Karpas-422 (cell line): ENCODE measurements at regions not wholly inside any gene's neighbourhood (a gene's known extent, or its start where the extent isn't known, plus 50 kb on each side); places are given as distances from the start of the nearest gene placed in this dataset.

Source experiments
- DNase-seq: peaks from one replicate; pipeline ENCODE4 v3.0.0-alpha.2; 2015
- H2AFZ ChIP-seq: fragments of 200-600 bp; sonication (generic); 2 replicates; pipeline ENCODE4 v1.6.1; 2014; ENCODE audit warnings: antibody characterized with exemption, low read length, mixed read lengths
- H3K27ac ChIP-seq: fragments of 200-600 bp; sonication (generic); 2 replicates; pipeline ENCODE4 v1.5.1; 2014; ENCODE audit warnings: mild to moderate bottlenecking, low read length, moderate library complexity
- H3K27me3 ChIP-seq: fragments of 200-600 bp; sonication (generic); 2 replicates; pipeline ENCODE4 v1.6.1; 2014; ENCODE audit warnings: low read length, mixed read lengths
- H3K36me3 ChIP-seq: fragments of 200-600 bp; sonication (generic); 2 replicates; pipeline ENCODE4 v1.6.1; 2014; ENCODE audit warnings: low read length, mixed read lengths; ENCODE audit not compliant: insufficient read depth
- H3K4me1 ChIP-seq: fragments of 200-600 bp; sonication (generic); 2 replicates; pipeline ENCODE4 v1.6.1; 2014; ENCODE audit warnings: mild to moderate bottlenecking, low read length, mixed read lengths
- H3K4me2 ChIP-seq: fragments of 200-600 bp; sonication (generic); 2 replicates; pipeline ENCODE4 v1.6.1; 2014; ENCODE audit warnings: low read length, low read depth, mild to moderate bottlenecking; ENCODE audit not compliant: poor library complexity, severe bottlenecking
- H3K4me3 ChIP-seq: fragments of 200-600 bp; sonication (generic); 2 replicates; pipeline ENCODE4 v1.5.1; 2014; ENCODE audit warnings: mild to moderate bottlenecking, antibody characterized with exemption, low read length, mixed read lengths
- H3K79me2 ChIP-seq: fragments of 200-600 bp; sonication (generic); 2 replicates; pipeline ENCODE4 v1.6.1; 2014; ENCODE audit warnings: mild to moderate bottlenecking, low read length, mixed read lengths
- H3K9ac ChIP-seq: fragments of 200-600 bp; sonication (generic); 2 replicates; pipeline ENCODE4 v1.6.0; 2014; ENCODE audit warnings: low read length
- H3K9me2 ChIP-seq: fragments of 200-600 bp; sonication (generic), shearing (Covaris generic); replicated peaks from 2 replicates; pipeline ENCODE4 v1.6.0; 2014; ENCODE audit warnings: mild to moderate bottlenecking, low read length, moderate library complexity; ENCODE audit not compliant: insufficient read depth
- H3K9me3 ChIP-seq: fragments of 300-700, 200-600 bp; sonication (generic); 2 replicates; pipeline ENCODE4 v1.6.1; 2014; ENCODE audit warnings: low read length, mixed read lengths
- H4K20me1 ChIP-seq: fragments of 200-600 bp; sonication (generic); 2 replicates; pipeline ENCODE4 v1.6.1; 2014; ENCODE audit warnings: mild to moderate bottlenecking, antibody characterized with exemption, low read length, low read depth; ENCODE audit not compliant: insufficient read depth

DNA sequence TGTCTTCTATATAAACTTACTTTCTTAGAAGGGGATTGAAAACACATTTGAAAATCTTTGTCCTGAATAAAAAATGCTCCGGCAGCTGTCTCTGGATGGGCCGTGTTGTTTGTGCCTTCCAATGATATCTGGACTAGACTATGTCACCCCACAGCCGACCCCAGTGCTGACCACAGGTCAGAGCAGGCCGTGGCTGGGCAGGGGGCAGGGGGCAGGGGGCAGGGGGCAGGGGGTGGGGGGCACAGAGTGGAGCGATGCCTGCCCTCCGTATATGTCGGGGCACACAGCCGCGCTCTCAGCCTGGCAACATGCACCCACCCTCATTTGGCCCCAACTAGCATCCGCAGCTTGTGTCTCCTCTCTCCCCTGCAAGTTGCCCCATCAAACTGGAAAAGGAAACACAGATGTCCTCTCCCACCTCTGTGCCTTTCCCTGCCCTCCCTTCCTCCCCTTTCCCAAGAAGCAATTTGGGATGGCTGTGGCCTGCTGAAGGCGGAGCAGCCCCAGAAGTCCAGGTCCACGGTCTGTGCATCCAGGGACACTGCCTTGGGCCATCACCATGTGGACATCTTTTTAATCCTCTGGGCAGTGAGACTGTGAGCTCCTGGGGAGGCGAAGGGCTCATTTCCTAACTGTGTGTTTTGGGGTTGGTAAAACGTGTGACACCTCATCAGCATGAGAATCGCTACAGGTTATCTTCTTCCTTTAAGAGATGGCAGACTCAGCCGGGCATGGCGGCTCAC, 295.7 kb upstream of the RTL1 start:
- H3K36me3 ChIP-seq = no peaks in the 10 kb centered on the region
- H2AFZ ChIP-seq = no peak overlapping the region
- no peak overlapping the region for H3K4me2 ChIP-seq
- 0 out of 2 replicates have a peak, but pooled peaks cover 3% of the 10 kb centered on the region for H4K20me1 ChIP-seq
- no peaks in the 10 kb centered on the region for H3K79me2 ChIP-seq
- H3K9me2 ChIP-seq = no peaks in the 10 kb centered on the region
- no peak overlapping the region for H3K27ac ChIP-seq
- H3K4me1 ChIP-seq = no peaks in the 10 kb centered on the region
- no peaks in the 10 kb centered on the region for H3K27me3 ChIP-seq
- no peak for DNase-seq
- no peaks in the 10 kb centered on the region for H3K9me3 ChIP-seq
- no peak overlapping the region for H3K9ac ChIP-seq
- no peak overlapping the region for H3K4me3 ChIP-seq

DNA sequence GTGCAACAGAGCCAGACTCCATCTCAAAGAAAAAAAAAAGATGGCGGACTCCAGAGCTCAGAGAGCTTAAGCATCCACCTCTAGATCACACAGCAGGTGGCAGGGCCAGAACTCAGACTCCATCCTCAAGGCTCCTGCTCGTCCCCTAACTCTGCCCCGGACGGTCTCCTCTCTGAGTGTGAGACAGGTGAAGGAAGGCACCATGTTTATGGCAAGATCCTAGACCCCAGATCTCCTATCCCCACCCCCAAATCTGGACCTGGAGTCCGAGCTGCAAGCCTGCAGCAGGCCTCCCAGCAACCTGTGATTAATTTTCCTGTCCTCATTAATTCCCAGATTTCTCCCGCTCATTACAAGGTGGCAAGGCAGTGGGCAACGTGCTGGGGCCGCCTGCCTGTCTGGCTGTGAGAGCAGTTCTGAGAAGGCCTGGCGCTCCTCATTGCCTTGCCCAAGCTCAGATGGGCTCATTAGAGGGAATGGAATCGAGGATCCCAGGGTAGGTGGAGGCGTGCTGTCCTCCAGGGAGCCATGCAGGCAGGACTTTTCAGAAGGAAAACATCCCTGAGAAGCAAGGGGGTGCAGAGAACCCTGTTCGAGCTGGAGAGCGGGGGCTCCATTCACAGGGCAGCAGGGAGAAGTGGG, 296.6 kb upstream of the RTL1 start:
- no peaks in the 10 kb centered on the region for H3K36me3 ChIP-seq
- H3K9me3 ChIP-seq = no peaks in the 10 kb centered on the region
- no peak overlapping the region for H3K27ac ChIP-seq
- no peaks in the 10 kb centered on the region for H3K27me3 ChIP-seq
- H4K20me1 ChIP-seq = no peaks in the 10 kb centered on the region
- no peak overlapping the region for H2AFZ ChIP-seq
- no peak overlapping the region for H3K4me3 ChIP-seq
- H3K9me2 ChIP-seq = no peaks in the 10 kb centered on the region
- no peaks in the 10 kb centered on the region for H3K4me1 ChIP-seq
- DNase-seq = no peak
- H3K9ac ChIP-seq = no peak overlapping the region
- H3K4me2 ChIP-seq = no peak overlapping the region
- no peaks in the 10 kb centered on the region for H3K79me2 ChIP-seq

DNA sequence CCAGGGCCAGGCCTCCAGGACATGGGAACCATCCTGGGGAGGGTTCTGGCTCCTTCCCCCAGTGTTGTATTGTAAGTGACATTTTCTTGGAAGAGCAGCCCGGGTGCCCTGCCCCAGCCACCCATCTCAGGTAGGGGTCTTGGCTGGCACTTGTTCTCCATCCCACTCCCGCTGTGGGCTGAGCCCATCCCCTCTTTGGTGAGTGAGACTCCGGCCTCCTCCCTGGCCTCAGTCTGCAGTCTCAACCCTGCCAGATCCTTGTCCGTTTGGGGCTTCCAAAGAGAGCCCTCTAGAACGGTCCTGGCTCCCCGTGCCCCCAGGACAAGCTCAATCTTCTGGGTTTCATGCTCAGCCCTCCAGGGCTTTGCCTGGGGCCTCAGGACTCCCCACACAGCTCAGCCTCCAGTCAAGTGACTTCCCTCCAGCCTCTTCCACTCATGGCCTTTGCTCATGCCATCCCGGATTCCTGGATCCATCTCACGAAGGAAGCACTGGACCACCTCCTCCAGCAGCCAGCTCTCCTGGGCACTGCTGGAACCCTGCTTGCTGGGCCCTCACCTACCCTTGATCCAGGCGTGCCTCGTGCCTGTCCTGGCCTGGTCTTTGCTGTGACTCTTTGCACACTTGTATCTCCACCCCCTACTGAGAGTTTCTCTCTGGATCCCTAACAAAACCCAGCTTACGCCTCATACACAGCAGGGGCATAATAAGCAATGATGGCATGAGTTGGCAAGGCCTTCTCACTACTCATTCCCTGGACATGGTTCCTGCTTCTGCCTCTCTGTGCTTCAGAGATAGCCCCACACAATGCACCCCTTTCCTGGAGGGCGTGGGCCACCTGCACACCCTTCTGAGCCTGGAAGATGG, 297.4 kb upstream of the RTL1 start:
- H2AFZ ChIP-seq = no peak overlapping the region
- no peak overlapping the region for H3K9ac ChIP-seq
- no peaks in the 10 kb centered on the region for H3K79me2 ChIP-seq
- no peaks in the 10 kb centered on the region for H3K9me2 ChIP-seq
- no peaks in the 10 kb centered on the region for H3K9me3 ChIP-seq
- H3K36me3 ChIP-seq = no peaks in the 10 kb centered on the region
- H3K27ac ChIP-seq = no peak overlapping the region
- H4K20me1 ChIP-seq = no peaks in the 10 kb centered on the region
- no peaks in the 10 kb centered on the region for H3K4me1 ChIP-seq
- H3K4me2 ChIP-seq = no peak overlapping the region
- no peaks in the 10 kb centered on the region for H3K27me3 ChIP-seq
- DNase-seq = no peak
- no peak overlapping the region for H3K4me3 ChIP-seq

DNA sequence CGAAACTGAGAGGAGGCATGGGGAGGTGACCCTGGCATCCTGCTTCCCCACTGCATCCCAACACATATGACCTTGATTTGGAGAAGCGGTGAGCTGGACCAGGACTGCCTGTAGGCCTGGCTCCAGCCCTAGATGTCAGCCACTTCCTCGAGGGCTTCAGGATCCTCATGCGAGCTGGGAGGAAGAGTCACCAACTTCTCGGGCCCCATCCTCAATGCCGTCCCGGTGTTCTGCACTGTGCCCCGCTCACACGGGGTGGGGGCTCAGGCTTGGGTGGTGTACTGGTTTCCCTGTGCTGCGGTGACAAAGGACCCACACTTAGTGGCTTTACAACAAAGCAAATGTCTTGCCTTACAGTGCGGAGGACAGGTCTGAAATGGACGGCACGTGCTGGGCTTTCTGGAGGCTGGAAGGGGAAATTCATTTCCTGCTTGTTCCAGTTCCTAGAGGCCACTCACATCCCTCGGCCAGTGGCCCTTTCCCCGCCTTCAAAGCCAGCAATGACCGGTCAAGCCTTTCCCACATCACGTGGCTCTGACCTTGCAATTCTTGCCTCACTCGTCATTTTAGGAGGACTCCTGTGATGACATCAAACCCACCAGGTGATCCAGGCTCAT, 298.1 kb upstream of the RTL1 start:
- no peaks in the 10 kb centered on the region for H3K79me2 ChIP-seq
- no peak overlapping the region for H3K27ac ChIP-seq
- H3K4me3 ChIP-seq = no peak overlapping the region
- no peaks in the 10 kb centered on the region for H3K4me1 ChIP-seq
- DNase-seq = no peak
- no peak overlapping the region for H2AFZ ChIP-seq
- no peaks in the 10 kb centered on the region for H3K27me3 ChIP-seq
- H4K20me1 ChIP-seq = no peaks in the 10 kb centered on the region
- no peak overlapping the region for H3K4me2 ChIP-seq
- no peak overlapping the region for H3K9ac ChIP-seq
- 0 out of 2 replicates have a peak, but pooled peaks cover 1% of the 10 kb centered on the region for H3K9me3 ChIP-seq
- no peaks in the 10 kb centered on the region for H3K9me2 ChIP-seq
- no peaks in the 10 kb centered on the region for H3K36me3 ChIP-seq

DNA sequence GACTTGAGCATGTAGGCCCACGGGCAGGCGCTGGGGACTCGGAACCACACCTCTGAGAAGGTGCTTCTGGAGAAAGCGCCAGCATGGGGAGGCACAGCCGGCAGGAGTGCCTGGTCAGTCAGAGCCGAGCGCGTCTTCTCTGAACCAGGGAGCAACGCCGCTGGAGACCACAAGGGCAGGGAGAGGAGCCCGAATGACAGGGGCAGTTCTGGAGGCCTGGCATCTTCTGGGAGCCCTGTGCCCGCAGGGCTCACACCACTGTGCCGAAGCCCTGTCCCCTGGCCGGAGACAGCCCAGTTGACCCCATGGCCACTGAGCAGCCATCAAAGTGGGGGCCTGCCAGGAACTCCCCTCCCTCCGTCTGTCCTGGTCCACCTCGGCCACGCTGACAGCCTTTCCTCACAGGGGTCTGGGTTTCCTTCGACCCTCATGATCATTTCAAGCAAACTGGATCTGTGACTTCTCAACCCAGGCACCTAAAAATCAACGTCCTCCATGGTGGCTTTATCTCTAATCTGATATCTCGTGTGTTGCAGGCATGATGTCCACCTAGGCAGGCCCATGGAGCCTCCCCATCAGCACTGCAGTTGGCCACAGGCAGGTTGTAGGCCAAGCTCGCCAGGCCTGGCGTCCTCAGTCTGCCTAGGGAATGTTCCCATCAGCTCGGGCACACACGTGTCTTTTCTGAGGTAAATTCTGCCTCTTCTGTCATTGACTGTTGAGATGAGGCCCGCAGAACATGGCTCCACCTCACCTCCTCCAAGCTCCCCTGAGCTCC, 299.3 kb upstream of the RTL1 start:
- DNase-seq = no peak

DNA sequence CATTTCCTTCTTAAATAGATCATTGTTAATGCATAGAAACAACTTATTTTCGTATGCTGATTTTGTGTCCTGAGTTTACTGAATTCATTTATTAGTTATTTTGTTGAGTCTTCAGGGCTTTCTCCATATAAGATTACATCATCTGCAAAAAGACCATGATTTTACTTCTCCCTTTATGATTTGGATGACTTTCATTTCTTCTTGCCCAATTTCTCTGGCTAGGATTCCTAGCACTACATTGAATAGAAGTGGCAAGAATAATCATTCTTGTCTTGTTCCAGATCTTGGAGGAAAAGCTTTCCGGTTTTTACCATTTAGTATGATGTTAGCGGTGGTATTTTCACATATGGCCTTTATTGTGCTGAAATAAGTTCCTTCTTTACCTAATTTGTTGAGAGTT, 303.0 kb upstream of the RTL1 start:
- no peak overlapping the region for H3K9ac ChIP-seq

More for the DNA sequence above, 299.3 kb upstream of the RTL1 start:
- H3K79me2 ChIP-seq = no peaks in the 10 kb centered on the region
- peaks cover 4% of the 10 kb centered on the region; the same call in 1 of the 2 replicates for H3K9me3 ChIP-seq
- no peak overlapping the region for H3K4me2 ChIP-seq
- H3K4me1 ChIP-seq = no peaks in the 10 kb centered on the region
- no peaks in the 10 kb centered on the region for H3K27me3 ChIP-seq
- H3K9me2 ChIP-seq = no peaks in the 10 kb centered on the region
- no peak overlapping the region for H3K9ac ChIP-seq
- no peaks in the 10 kb centered on the region for H3K36me3 ChIP-seq
- H2AFZ ChIP-seq = no peak overlapping the region
- H4K20me1 ChIP-seq = no peaks in the 10 kb centered on the region
- no peak overlapping the region for H3K27ac ChIP-seq
- H3K4me3 ChIP-seq = no peak overlapping the region

DNA sequence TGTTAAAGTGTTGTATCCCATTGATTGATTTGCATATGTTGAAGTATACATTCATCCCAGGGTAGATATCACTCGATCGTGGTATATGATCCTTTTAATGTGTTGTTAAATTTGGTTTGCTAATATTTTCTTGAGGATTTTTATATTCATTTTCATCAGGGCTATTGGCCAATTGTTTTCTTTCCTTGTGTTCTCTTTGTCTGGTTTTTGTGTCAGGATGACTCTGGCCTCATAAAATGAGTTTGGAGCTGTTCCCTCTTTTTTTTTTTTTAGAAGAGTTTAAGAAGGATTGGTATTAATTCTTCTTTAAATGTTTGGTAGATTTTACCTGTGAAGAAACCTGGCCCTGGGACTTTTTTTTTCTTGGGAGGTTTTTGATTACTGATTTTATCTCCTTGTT, 303.5 kb upstream of the RTL1 start:
- H3K9ac ChIP-seq = no peak overlapping the region
- H3K9me2 ChIP-seq = no peaks in the 10 kb centered on the region
- H4K20me1 ChIP-seq = no peaks in the 10 kb centered on the region
- no peak overlapping the region for H2AFZ ChIP-seq
- no peak overlapping the region for H3K27ac ChIP-seq
- no peak overlapping the region for H3K4me2 ChIP-seq
- H3K4me1 ChIP-seq = no peaks in the 10 kb centered on the region
- no peak overlapping the region for H3K4me3 ChIP-seq
- H3K79me2 ChIP-seq = no peaks in the 10 kb centered on the region
- no peaks in the 10 kb centered on the region for H3K27me3 ChIP-seq
- H3K36me3 ChIP-seq = no peaks in the 10 kb centered on the region
- no peak for DNase-seq
- peaks cover 23% of the 10 kb centered on the region for H3K9me3 ChIP-seq

More for the DNA sequence above, 303.0 kb upstream of the RTL1 start:
- Histone ChIP-seq H3K79me2 (no peaks in the 10 kb centered on the region), H3K4me1 (no peaks in the 10 kb centered on the region), H3K36me3 (no peaks in the 10 kb centered on the region), H3K9me2 (no peaks in the 10 kb centered on the region), H2AFZ (no peak overlapping the region), H3K27ac (no peak overlapping the region), H4K20me1 (no peaks in the 10 kb centered on the region), H3K4me2 (no peak overlapping the region), H3K9me3 (peaks cover 23% of the 10 kb centered on the region), H3K27me3 (no peaks in the 10 kb centered on the region), H3K4me3 (no peak overlapping the region)
- DNase-seq = no peak
